PC-3 (cell line): ENCODE measurements at regions not wholly inside any gene's neighbourhood (a gene's known extent, or its start where the extent isn't known, plus 50 kb on each side); places are given as distances from the start of the nearest gene placed in this dataset.

Experiments used
- ATAC-seq: fragments of 200-7000 bp; cut with Tn5 transposase; 2 replicates; pipeline ENCODE4 v1.9.1; 2020; ENCODE audit warnings: mild to moderate bottlenecking, moderate library complexity
- BruUV-seq: library from RNA; stranded (reverse); fragments of 400-500 nt; replicated peaks from 2 replicates; lab custom pipeline; 2021; lab: Mats Ljungman, UMichigan
- CTCF ChIA-PET: fragments of 300-600 bp; sonication (Branson Sonifier 250); formaldehyde crosslinking; loops from one replicate; lab custom pipeline; 2022; ENCODE audit warnings: antibody characterized with exemption; lab: Charles Lee
- POLR2A ChIA-PET: fragments of 300-600 bp; sonication (Branson Sonifier 250); formaldehyde crosslinking; loops from one replicate; lab custom pipeline; 2022; ENCODE audit warnings: antibody characterized with exemption; ENCODE audit not compliant: unreplicated experiment; lab: Charles Lee
- DNase-seq: peaks from one replicate; pipeline ENCODE4 v3.0.0-alpha.2; 2015
- H2AFZ ChIP-seq: fragments of 300-600 bp; sonication (generic); 2 replicates; pipeline ENCODE4 v1.6.0; 2016; ENCODE audit warnings: antibody characterized with exemption, low read length
- H3F3A ChIP-seq: fragments of 300-600 bp; sonication (generic); one replicate; pipeline ENCODE4 v1.6.0; 2017; ENCODE audit warnings: antibody characterized with exemption, low read length, control low read depth, mild to moderate bottlenecking; ENCODE audit not compliant: unreplicated experiment
- H3K27ac ChIP-seq: fragments of 300-600 bp; sonication (generic); 2 replicates; pipeline ENCODE4 v1.5.1; 2016; ENCODE audit warnings: mild to moderate bottlenecking, low read length
- H3K27me3 ChIP-seq: fragments of 300-600 bp; sonication (generic); 2 replicates; pipeline ENCODE4 v1.6.1; 2016; ENCODE audit warnings: low read length, mixed read lengths
- H3K36me3 ChIP-seq: fragments of 300-600 bp; sonication (generic); 2 replicates; pipeline ENCODE4 v1.6.1; 2016; ENCODE audit warnings: low read depth, mixed run types, low read length, mixed read lengths
- H3K4me1 ChIP-seq: fragments of 300-600 bp; sonication (generic); 2 replicates; pipeline ENCODE4 v1.5.1; 2016; ENCODE audit warnings: low read length; ENCODE audit not compliant: insufficient read depth
- H3K4me2 ChIP-seq: fragments of 300-600 bp; sonication (generic); 2 replicates; pipeline ENCODE4 v1.6.0; 2016; ENCODE audit warnings: low read length
- H3K4me3 ChIP-seq: fragments of 300-600 bp; sonication (generic); 2 replicates; pipeline ENCODE4 v1.5.1; 2016; ENCODE audit warnings: mild to moderate bottlenecking, low read length, mixed read lengths
- H3K79me2 ChIP-seq: fragments of 300-600 bp; sonication (generic); 2 replicates; pipeline ENCODE4 v1.6.1; 2017; ENCODE audit warnings: low read length, mixed read lengths
- H3K9ac ChIP-seq: fragments of 300-600 bp; sonication (generic); 2 replicates; pipeline ENCODE4 v1.6.0; 2016; ENCODE audit warnings: mild to moderate bottlenecking, low read length
- H3K9me2 ChIP-seq: fragments of 300-600 bp; sonication (generic); replicated peaks from 2 replicates; pipeline ENCODE4 v1.6.1; 2016; ENCODE audit warnings: mixed run types, low read length, mixed read lengths
- H3K9me3 ChIP-seq: fragments of 300-600 bp; sonication (generic); 2 replicates; pipeline ENCODE4 v1.6.1; 2016; ENCODE audit warnings: low read length, mixed read lengths
- H4K20me1 ChIP-seq: fragments of 300-600 bp; sonication (generic); 2 replicates; pipeline ENCODE4 v1.6.1; 2016; ENCODE audit warnings: low read length, mixed read lengths
- EZH2 ChIP-seq: fragments of 300-600 bp; sonication (generic); IDR thresholded peaks from one replicate; pipeline ENCODE4 v1.6.1; 2017; ENCODE audit warnings: antibody characterized with exemption, mild to moderate bottlenecking, low read length; ENCODE audit not compliant: unreplicated experiment
- EZH2phosphoT487 ChIP-seq: fragments of 300-600 bp; sonication (generic); IDR thresholded peaks from 2 replicates; pipeline ENCODE4 v1.6.1; 2018; ENCODE audit warnings: mild to moderate bottlenecking, antibody characterized with exemption, low read length, borderline replicate concordance
- intact Hi-C: fragments of 100-400 bp; cut with micrococcal nuclease; formaldehyde crosslinking; loops from 2 replicates; pipeline ENCODE4 v1.9.0; 2023
- TF ChIP-seq, protein P1 (sequence below): fragments of 300-600 bp; sonication (generic); conservative IDR thresholded peaks from 2 replicates; pipeline ENCODE4 v1.5.1; 2017; ENCODE audit warnings: antibody characterized with exemption, low read depth, mild to moderate bottlenecking, low read length

- intact Hi-C loops, result no loop called here
- H3K4me1 ChIP-seq, result no peaks in the 10 kb centered on the region
- no peak overlapping the region for H2AFZ ChIP-seq
- no peaks in the 10 kb centered on the region for H3F3A ChIP-seq
- no peak for TF ChIP-seq EZH2phosphoT487
- TF ChIP-seq EZH2, result no peak
- peak overlapping the region; percentile 38 for H3K27ac ChIP-seq
- no peaks in the 10 kb centered on the region for H3K9me3 ChIP-seq
- no TSS peak for BruUV-seq
- H3K79me2 ChIP-seq, result no peaks in the 10 kb centered on the region
- POLR2A ChIA-PET, result no interaction called here
- no peaks in the 10 kb centered on the region for H3K36me3 ChIP-seq
- no peaks in the 10 kb centered on the region for H4K20me1 ChIP-seq
- no peak overlapping the region for H3K4me3 ChIP-seq
- CTCF ChIA-PET, result no interaction called here
- DNase-seq (peak; percentile 69), ATAC-seq (no peak)
- H3K9ac ChIP-seq, result no peak overlapping the region
- no peaks in the 10 kb centered on the region for H3K9me2 ChIP-seq
- H3K27me3 ChIP-seq, result no peaks in the 10 kb centered on the region
- H3K4me2 ChIP-seq, result no peak overlapping the region
These were observed 420.3 kb upstream of the CFAP20DC start for GRCh38 chr3:59469948-59470723.

DNA sequence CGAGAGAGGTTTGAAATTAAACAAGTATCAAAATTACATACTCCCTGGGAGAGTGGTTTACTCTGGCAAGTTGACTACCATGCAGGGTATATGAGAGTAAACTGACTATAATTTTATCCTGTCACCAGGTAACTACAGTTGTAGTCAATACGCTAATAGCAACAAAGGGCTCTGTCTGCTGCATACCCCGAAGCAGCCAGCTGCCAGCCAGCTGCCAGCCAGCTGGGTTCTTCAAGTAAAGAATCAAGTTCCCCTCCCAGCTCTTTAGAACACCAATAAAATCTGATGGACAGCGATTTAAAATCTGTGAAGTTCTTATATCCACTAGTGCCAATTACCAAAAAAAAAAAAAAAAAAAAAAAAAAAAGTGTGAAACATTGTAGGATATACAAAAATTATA is 417.7 kb upstream of the CFAP20DC start:
- no peak for ATAC-seq
- Histone ChIP-seq H3K36me3 (no peaks in the 10 kb centered on the region), H3K9ac (no peak overlapping the region), H3K4me2 (no peak overlapping the region), H3K27ac (no peak overlapping the region), H3K9me2 (no peaks in the 10 kb centered on the region), H3K4me1 (no peaks in the 10 kb centered on the region), H3K4me3 (no peak overlapping the region), H3K79me2 (no peaks in the 10 kb centered on the region), H2AFZ (no peak overlapping the region), H3K9me3 (no peaks in the 10 kb centered on the region), H4K20me1 (no peaks in the 10 kb centered on the region), H3K27me3 (no peaks in the 10 kb centered on the region), H3F3A (no peaks in the 10 kb centered on the region)
- CTCF ChIA-PET, result no interaction called here
- POLR2A ChIA-PET, result no interaction called here
- TF ChIP-seq EZH2phosphoT487 (no peak), EZH2 (no peak)
- TF ChIP-seq, protein P1, sequence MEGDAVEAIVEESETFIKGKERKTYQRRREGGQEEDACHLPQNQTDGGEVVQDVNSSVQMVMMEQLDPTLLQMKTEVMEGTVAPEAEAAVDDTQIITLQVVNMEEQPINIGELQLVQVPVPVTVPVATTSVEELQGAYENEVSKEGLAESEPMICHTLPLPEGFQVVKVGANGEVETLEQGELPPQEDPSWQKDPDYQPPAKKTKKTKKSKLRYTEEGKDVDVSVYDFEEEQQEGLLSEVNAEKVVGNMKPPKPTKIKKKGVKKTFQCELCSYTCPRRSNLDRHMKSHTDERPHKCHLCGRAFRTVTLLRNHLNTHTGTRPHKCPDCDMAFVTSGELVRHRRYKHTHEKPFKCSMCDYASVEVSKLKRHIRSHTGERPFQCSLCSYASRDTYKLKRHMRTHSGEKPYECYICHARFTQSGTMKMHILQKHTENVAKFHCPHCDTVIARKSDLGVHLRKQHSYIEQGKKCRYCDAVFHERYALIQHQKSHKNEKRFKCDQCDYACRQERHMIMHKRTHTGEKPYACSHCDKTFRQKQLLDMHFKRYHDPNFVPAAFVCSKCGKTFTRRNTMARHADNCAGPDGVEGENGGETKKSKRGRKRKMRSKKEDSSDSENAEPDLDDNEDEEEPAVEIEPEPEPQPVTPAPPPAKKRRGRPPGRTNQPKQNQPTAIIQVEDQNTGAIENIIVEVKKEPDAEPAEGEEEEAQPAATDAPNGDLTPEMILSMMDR, result no peak
- DNase-seq, result no peak
- intact Hi-C loops, result no loop called here
- BruUV-seq, result no TSS peak

GRCh38 chr3:59464187-59464586 is 414.4 kb upstream of the CFAP20DC start:
- no peaks in the 10 kb centered on the region for H4K20me1 ChIP-seq
- H3K4me1 ChIP-seq, result no peaks in the 10 kb centered on the region
- ChIA-PET CTCF (no interaction called here), POLR2A (no interaction called here)
- H3K27me3 ChIP-seq, result no peaks in the 10 kb centered on the region
- TF ChIP-seq EZH2 (no peak), EZH2phosphoT487 (no peak)
- TF ChIP-seq, protein P1, result no peak
- H3K79me2 ChIP-seq, result no peaks in the 10 kb centered on the region
- no peak overlapping the region for H2AFZ ChIP-seq
- no peaks in the 10 kb centered on the region for H3K36me3 ChIP-seq
- no peak overlapping the region for H3K4me2 ChIP-seq
- BruUV-seq, result no TSS peak
- H3K4me3 ChIP-seq, result no peak overlapping the region
- intact Hi-C loops, result no loop called here
- ATAC-seq (no peak), DNase-seq (no peak)
- H3K27ac ChIP-seq, result no peak overlapping the region
- no peaks in the 10 kb centered on the region for H3K9me2 ChIP-seq
- no peaks in the 10 kb centered on the region for H3K9me3 ChIP-seq
- no peak overlapping the region for H3K9ac ChIP-seq
- H3F3A ChIP-seq, result no peaks in the 10 kb centered on the region
